GM21528 (cell line): ENCODE measurements at regions not wholly inside any gene's neighbourhood (a gene's known extent, or its start where the extent isn't known, plus 50 kb on each side); places are given as distances from the start of the nearest gene placed in this dataset.
"Not testable (repeated sequence)": the region's sequence is repeated elsewhere in the genome, so short reads cannot be mapped to it uniquely, and the experiment has no call there.

Source experiments
- ATAC-seq: cut with Tn5 transposase; IDR thresholded peaks from one replicate; pipeline ENCODE4 v1.9.1; 2021; ENCODE audit warnings: mild to moderate bottlenecking, moderate library complexity; ENCODE audit not compliant: unreplicated experiment, low FRiP score

- no peak for ATAC-seq
Measured at GRCh38 chr4:65007841-65008439, 598.7 kb upstream of the TECRL start.

- no peak for ATAC-seq
Measured at GRCh38 chr4:64975177-64975576, 565.9 kb upstream of the TECRL start.

- no peak for ATAC-seq
Measured at GRCh38 chr4:64969081-64969480, 559.8 kb upstream of the TECRL start.

- ATAC-seq = no peak
Measured at GRCh38 chr4:64967286-64967685, 558.0 kb upstream of the TECRL start.

- ATAC-seq = no peak
Measured at GRCh38 chr4:64960516-64960915, 551.3 kb upstream of the TECRL start.

- no peak for ATAC-seq
Measured at GRCh38 chr4:64940698-64941097, 531.4 kb upstream of the TECRL start.

- no peak for ATAC-seq
Measured at GRCh38 chr4:64935469-64936001, 526.3 kb upstream of the TECRL start.

GRCh38 chr4:64911846-64912245, 502.6 kb upstream of the TECRL start:
- ATAC-seq = no peak

- ATAC-seq = no peak
Measured at GRCh38 chr4:64903986-64904385, 494.7 kb upstream of the TECRL start.

GRCh38 chr4:64899563-64899962, 490.3 kb upstream of the TECRL start:
- no peak for ATAC-seq

- ATAC-seq = not testable (repeated sequence)
Measured at GRCh38 chr4:64899030-64899429, 489.8 kb upstream of the TECRL start.

- no peak for ATAC-seq
Measured at GRCh38 chr4:64897683-64898082, 488.4 kb upstream of the TECRL start.

- ATAC-seq = no peak
Measured at GRCh38 chr4:64895031-64895430, 485.8 kb upstream of the TECRL start.

- no peak for ATAC-seq
Measured at GRCh38 chr4:64893205-64893604, 484.0 kb upstream of the TECRL start.

GRCh38 chr4:64889906-64890610, 480.8 kb upstream of the TECRL start:
- no peak for ATAC-seq

- ATAC-seq = no peak
Measured at GRCh38 chr4:64883087-64883807, 474.0 kb upstream of the TECRL start.

- ATAC-seq = no peak
Measured at GRCh38 chr4:64882311-64883086, 473.2 kb upstream of the TECRL start.

- ATAC-seq = no peak
Measured at GRCh38 chr4:64880557-64880956, 471.3 kb upstream of the TECRL start.

GRCh38 chr4:64876021-64876420, 466.8 kb upstream of the TECRL start:
- no peak for ATAC-seq

GRCh38 chr4:64870558-64870957, 461.3 kb upstream of the TECRL start:
- no peak for ATAC-seq

GRCh38 chr4:64857815-64858214, 448.6 kb upstream of the TECRL start:
- ATAC-seq = no peak
